GM12874 (cell line): ENCODE measurements at regions not wholly inside any gene's neighbourhood (a gene's known extent, or its start where the extent isn't known, plus 50 kb on each side); places are given as distances from the start of the nearest gene placed in this dataset.

ENCODE experiments used
- TF ChIP-seq, protein P1 (sequence below): IDR thresholded peaks from 2 replicates; pipeline ENCODE4 v1.5.1; 2011; ENCODE audit warnings: low read depth, mild to moderate bottlenecking, control low read depth, low read length, moderate library complexity; ENCODE audit not compliant: insufficient read depth

- TF ChIP-seq, protein P1, sequence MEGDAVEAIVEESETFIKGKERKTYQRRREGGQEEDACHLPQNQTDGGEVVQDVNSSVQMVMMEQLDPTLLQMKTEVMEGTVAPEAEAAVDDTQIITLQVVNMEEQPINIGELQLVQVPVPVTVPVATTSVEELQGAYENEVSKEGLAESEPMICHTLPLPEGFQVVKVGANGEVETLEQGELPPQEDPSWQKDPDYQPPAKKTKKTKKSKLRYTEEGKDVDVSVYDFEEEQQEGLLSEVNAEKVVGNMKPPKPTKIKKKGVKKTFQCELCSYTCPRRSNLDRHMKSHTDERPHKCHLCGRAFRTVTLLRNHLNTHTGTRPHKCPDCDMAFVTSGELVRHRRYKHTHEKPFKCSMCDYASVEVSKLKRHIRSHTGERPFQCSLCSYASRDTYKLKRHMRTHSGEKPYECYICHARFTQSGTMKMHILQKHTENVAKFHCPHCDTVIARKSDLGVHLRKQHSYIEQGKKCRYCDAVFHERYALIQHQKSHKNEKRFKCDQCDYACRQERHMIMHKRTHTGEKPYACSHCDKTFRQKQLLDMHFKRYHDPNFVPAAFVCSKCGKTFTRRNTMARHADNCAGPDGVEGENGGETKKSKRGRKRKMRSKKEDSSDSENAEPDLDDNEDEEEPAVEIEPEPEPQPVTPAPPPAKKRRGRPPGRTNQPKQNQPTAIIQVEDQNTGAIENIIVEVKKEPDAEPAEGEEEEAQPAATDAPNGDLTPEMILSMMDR = no peak
These were observed 624.7 kb downstream of the CD109 start for GRCh38 chr6:74320715-74321114.

GRCh38 chr6:74320074-74320473 is 624.1 kb downstream of the CD109 start:
- TF ChIP-seq, protein P1 = no peak

DNA sequence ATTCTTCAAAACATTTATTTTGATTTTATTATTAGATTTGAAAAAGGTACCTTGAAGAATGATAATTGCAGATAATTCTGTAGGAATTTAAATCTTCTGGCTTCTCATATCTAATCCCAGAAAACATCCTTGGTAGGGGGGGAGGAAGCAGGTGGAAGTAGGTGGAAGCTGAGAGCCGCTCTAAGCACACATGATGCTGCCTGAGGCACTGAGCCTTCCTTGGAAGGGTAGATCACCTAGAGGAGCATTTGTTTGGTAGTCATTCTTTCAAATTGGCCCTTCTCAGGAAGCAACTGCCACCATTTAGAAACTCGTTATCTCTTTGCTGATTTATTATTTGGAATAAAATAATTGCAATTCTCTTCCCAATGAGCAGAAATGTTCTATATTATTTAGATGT is 623.3 kb downstream of the CD109 start:
- TF ChIP-seq, protein P1 = no peak

- TF ChIP-seq, protein P1 = no peak
These were observed 622.7 kb downstream of the CD109 start for GRCh38 chr6:74318738-74319137.

GRCh38 chr6:74312081-74312480 is 616.1 kb downstream of the CD109 start:
- TF ChIP-seq, protein P1 = no peak

DNA sequence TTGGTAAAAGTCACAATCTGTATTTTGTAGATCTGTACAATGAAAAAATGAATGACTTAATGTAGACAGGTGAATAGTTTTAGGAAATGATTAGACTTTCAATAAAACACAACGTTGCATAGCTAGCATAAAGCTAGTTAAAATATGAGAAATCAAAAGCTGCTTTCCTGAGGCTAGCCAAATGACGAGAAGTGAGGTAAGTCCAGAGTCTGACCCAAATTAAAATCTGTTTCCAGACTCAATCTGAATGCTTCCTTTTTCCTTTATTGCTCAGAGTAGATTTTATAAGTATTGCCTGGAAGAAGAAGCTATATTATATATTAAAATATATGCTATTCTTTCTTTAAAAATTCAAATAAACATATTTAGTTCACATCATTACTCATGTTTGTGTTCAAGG is 615.4 kb downstream of the CD109 start:
- TF ChIP-seq, protein P1 = no peak

- TF ChIP-seq, protein P1 = no peak
These were observed 593.9 kb downstream of the CD109 start for GRCh38 chr6:74289884-74290283.

GRCh38 chr6:74287932-74288331 is 591.9 kb downstream of the CD109 start:
- TF ChIP-seq, protein P1 = no peak
